ENCODE measurements at regions not wholly inside any gene's neighbourhood (a gene's known extent, or its start where the extent isn't known, plus 50 kb on each side); places are given as distances from the start of the nearest gene placed in this dataset.
A peak's percentile ranks its signal among the peaks of the same experiment; 100 is the strongest.

- FAIRE-seq (no peak), DNase-seq (ENCODE audit: low read depth, low spot score) (no peak)
- Histone ChIP-seq H3K9ac (ENCODE audit: control insufficient read depth, extremely low read depth, insufficient read depth, low read length) (no peak overlapping the region), H3K9me3 (ENCODE audit: control insufficient read depth, low read depth, low read length) (no peaks in the 10 kb centered on the region), H3K4me1 (ENCODE audit: control insufficient read depth, extremely low read depth, insufficient read depth, low read length) (peaks cover 8% of the 10 kb centered on the region), H3K36me3 (ENCODE audit: control insufficient read depth in 2 of 2, extremely low read depth in 1 of 2, insufficient read depth in 2 of 2, low read length in 2 of 2) (no peaks in the 10 kb centered on the region), H3K9me1 (ENCODE audit: control insufficient read depth, extremely low read depth, insufficient read depth, low read length) (no peaks in the 10 kb centered on the region), H3K4me2 (ENCODE audit: control insufficient read depth, extremely low read depth, insufficient read depth, low read depth, low read length) (no peak overlapping the region), H4K20me1 (ENCODE audit: control insufficient read depth, extremely low read depth, insufficient read depth, low read length) (no peaks in the 10 kb centered on the region), H3K27ac (ENCODE audit: control insufficient read depth, insufficient read depth, low read length) (no peak overlapping the region), H3K79me2 (ENCODE audit: control insufficient read depth, insufficient read depth, low read length) (no peaks in the 10 kb centered on the region), H3K4me3 (ENCODE audit: control insufficient read depth in 2 of 3, extremely low read depth in 1 of 3, insufficient read depth in 2 of 3, low read depth in 1 of 3, low read length in 3 of 3) (no peak overlapping the region), H2AFZ (ENCODE audit: control insufficient read depth, low read length) (no peak overlapping the region), H3K27me3 (ENCODE audit: control insufficient read depth, extremely low read depth, insufficient read depth, low read length) (no peaks in the 10 kb centered on the region)
- TF ChIP-seq CTCF (optimal IDR thresholded peaks at IDR 0.05 in 1 of 3, IDR thresholded peaks at IDR 0.05 in 1 of 3, conservative IDR thresholded peaks at IDR 0.05 in 1 of 3; ENCODE audit: extremely low read depth in 1 of 3, insufficient read depth in 2 of 3, low read length in 3 of 3): no peak
- TF ChIP-seq EZH2 (IDR thresholded peaks at IDR 0.05; ENCODE audit: low read length): no peak
- dilution Hi-C loops (cut with MboI; ENCODE audit: extremely low pct_ligation_motif_present, low sequenced_read_pairs): no loop called here
Measured at GRCh38 chr11:109864834-109865547, 228.2 kb upstream of the ZC3H12C start.

GRCh38 chr11:109865548-109866186 is 227.5 kb upstream of the ZC3H12C start:
- Histone ChIP-seq H3K36me3 (ENCODE audit: control insufficient read depth in 2 of 2, extremely low read depth in 1 of 2, insufficient read depth in 2 of 2, low read length in 2 of 2) (no peaks in the 10 kb centered on the region), H3K9ac (ENCODE audit: control insufficient read depth, extremely low read depth, insufficient read depth, low read length) (no peak overlapping the region), H3K9me3 (ENCODE audit: control insufficient read depth, low read depth, low read length) (no peaks in the 10 kb centered on the region), H3K79me2 (ENCODE audit: control insufficient read depth, insufficient read depth, low read length) (no peaks in the 10 kb centered on the region), H3K4me3 (ENCODE audit: control insufficient read depth in 2 of 3, extremely low read depth in 1 of 3, insufficient read depth in 2 of 3, low read depth in 1 of 3, low read length in 3 of 3) (no peak overlapping the region), H3K4me1 (ENCODE audit: control insufficient read depth, extremely low read depth, insufficient read depth, low read length) (peaks cover 8% of the 10 kb centered on the region), H4K20me1 (ENCODE audit: control insufficient read depth, extremely low read depth, insufficient read depth, low read length) (no peaks in the 10 kb centered on the region), H2AFZ (ENCODE audit: control insufficient read depth, low read length) (no peak overlapping the region), H3K4me2 (ENCODE audit: control insufficient read depth, extremely low read depth, insufficient read depth, low read depth, low read length) (no peak overlapping the region), H3K27me3 (ENCODE audit: control insufficient read depth, extremely low read depth, insufficient read depth, low read length) (no peaks in the 10 kb centered on the region), H3K27ac (ENCODE audit: control insufficient read depth, insufficient read depth, low read length) (no peak overlapping the region), H3K9me1 (ENCODE audit: control insufficient read depth, extremely low read depth, insufficient read depth, low read length) (no peaks in the 10 kb centered on the region)
- dilution Hi-C loops (cut with MboI; ENCODE audit: extremely low pct_ligation_motif_present, low sequenced_read_pairs): no loop called here
- DNase-seq (ENCODE audit: low read depth, low spot score): no peak
- no peak for FAIRE-seq
- peak in 1 of 3 experiments; percentile 43 for TF ChIP-seq CTCF (optimal IDR thresholded peaks at IDR 0.05 in 1 of 3, IDR thresholded peaks at IDR 0.05 in 1 of 3, conservative IDR thresholded peaks at IDR 0.05 in 1 of 3; ENCODE audit: extremely low read depth in 1 of 3, insufficient read depth in 2 of 3, low read length in 3 of 3)
- no peak for TF ChIP-seq EZH2 (IDR thresholded peaks at IDR 0.05; ENCODE audit: low read length)
